ENCODE measurements at regions not wholly inside any gene's neighbourhood (a gene's known extent, or its start where the extent isn't known, plus 50 kb on each side); places are given as distances from the start of the nearest gene placed in this dataset.

- H2AFZ ChIP-seq = no peak overlapping the region
- no peak overlapping the region for H3K27ac ChIP-seq
- H3K4me1 ChIP-seq (replicated peaks; ENCODE audit: insufficient read depth) = peaks cover 39% of the 10 kb centered on the region
- CTCF ChIA-PET = no interaction called here
- peaks cover 21% of the 10 kb centered on the region for H3F3A ChIP-seq (ENCODE audit: insufficient read depth, low read depth)
- no peaks in the 10 kb centered on the region for H3K27me3 ChIP-seq (ENCODE audit: insufficient read depth, low read depth)
- POLR2A ChIA-PET (ENCODE audit: unreplicated experiment) = interaction anchor here (0.7 kb wide), 1 partner anchor 244 kb away, joined by 3 read pairs; no protein-coding TSS in a partner anchor
- H3K4me3 ChIP-seq = no peak overlapping the region
- H3K36me3 ChIP-seq (ENCODE audit: low read depth) = no peaks in the 10 kb centered on the region
- no peak overlapping the region for H3K4me2 ChIP-seq
- no peaks in the 10 kb centered on the region for H3K79me2 ChIP-seq (ENCODE audit: low read depth)
- no peaks in the 10 kb centered on the region for H3K9me2 ChIP-seq (ENCODE audit: insufficient read depth)
- intact Hi-C loops (cut with micrococcal nuclease; ENCODE audit: unreplicated experiment) = no loop called here
- BruUV-seq (replicated peaks) = no TSS peak
- H3K9me3 ChIP-seq (ENCODE audit: insufficient read depth, low read depth) = peaks cover 3% of the 10 kb centered on the region; the same call in 1 of the 2 replicates
- H4K20me1 ChIP-seq (ENCODE audit: insufficient read depth) = no peaks in the 10 kb centered on the region
- DNase-seq = no peak
- no peak for TF ChIP-seq CTCF (conservative IDR thresholded peaks at IDR 0.05)
- no peak for TF ChIP-seq EZH2 (IDR thresholded peaks at IDR 0.05; ENCODE audit: low read depth)
Measured at GRCh38 chr20:11451793-11452291, 465.9 kb upstream of the BTBD3 start.

GRCh38 chr20:11452326-11452725, 465.4 kb upstream of the BTBD3 start:
- Histone ChIP-seq H3K4me1 (replicated peaks; ENCODE audit: insufficient read depth) (peaks cover 39% of the 10 kb centered on the region), H3K9me2 (ENCODE audit: insufficient read depth) (no peaks in the 10 kb centered on the region), H3K79me2 (ENCODE audit: low read depth) (no peaks in the 10 kb centered on the region), H3K9me3 (ENCODE audit: insufficient read depth, low read depth) (peaks cover 3% of the 10 kb centered on the region; the same call in 1 of the 2 replicates), H3F3A (ENCODE audit: insufficient read depth, low read depth) (peaks cover 21% of the 10 kb centered on the region), H2AFZ (no peak overlapping the region), H3K27me3 (ENCODE audit: insufficient read depth, low read depth) (no peaks in the 10 kb centered on the region), H4K20me1 (ENCODE audit: insufficient read depth) (no peaks in the 10 kb centered on the region), H3K4me3 (no peak overlapping the region), H3K27ac (no peak overlapping the region), H3K4me2 (no peak overlapping the region), H3K36me3 (ENCODE audit: low read depth) (no peaks in the 10 kb centered on the region)
- DNase-seq = no peak
- POLR2A ChIA-PET (ENCODE audit: unreplicated experiment) = interaction anchor here (0.7 kb wide), 1 partner anchor 245 kb away, joined by 3 read pairs; no protein-coding TSS in a partner anchor
- TF ChIP-seq CTCF (conservative IDR thresholded peaks at IDR 0.05) (no peak), EZH2 (IDR thresholded peaks at IDR 0.05; ENCODE audit: low read depth) (no peak)
- intact Hi-C loops (cut with micrococcal nuclease; ENCODE audit: unreplicated experiment) = no loop called here
- no TSS peak for BruUV-seq (replicated peaks)
- CTCF ChIA-PET = no interaction called here

- Histone ChIP-seq H3K27me3 (ENCODE audit: insufficient read depth, low read depth) (no peaks in the 10 kb centered on the region), H3F3A (ENCODE audit: insufficient read depth, low read depth) (peaks cover 21% of the 10 kb centered on the region), H4K20me1 (ENCODE audit: insufficient read depth) (no peaks in the 10 kb centered on the region), H3K4me3 (no peak overlapping the region), H3K79me2 (ENCODE audit: low read depth) (no peaks in the 10 kb centered on the region), H3K36me3 (ENCODE audit: low read depth) (no peaks in the 10 kb centered on the region), H3K4me1 (replicated peaks; ENCODE audit: insufficient read depth) (peaks cover 39% of the 10 kb centered on the region), H3K9me3 (ENCODE audit: insufficient read depth, low read depth) (peaks cover 3% of the 10 kb centered on the region; the same call in 1 of the 2 replicates), H3K9me2 (ENCODE audit: insufficient read depth) (no peaks in the 10 kb centered on the region), H3K27ac (peak overlapping the region; percentile 21; the same call in 1 of the 2 replicates), H3K4me2 (peak overlapping the region; percentile 10; the same call in 1 of the 2 replicates), H2AFZ (no peak overlapping the region)
- intact Hi-C loops (cut with micrococcal nuclease; ENCODE audit: unreplicated experiment) = no loop called here
- TF ChIP-seq CTCF (conservative IDR thresholded peaks at IDR 0.05) (no peak), EZH2 (IDR thresholded peaks at IDR 0.05; ENCODE audit: low read depth) (no peak)
- ChIA-PET CTCF (no interaction called here), POLR2A (ENCODE audit: unreplicated experiment) (no interaction called here)
- no TSS peak for BruUV-seq (replicated peaks)
- peak in 1 of 2 experiments; percentile 47 for DNase-seq
Measured at GRCh38 chr20:11453430-11453829, 464.3 kb upstream of the BTBD3 start.
